Right lobe of liver (tissue), 6 donors: ENCODE measurements at regions not wholly inside any gene's neighbourhood (a gene's known extent, or its start where the extent isn't known, plus 50 kb on each side); places are given as distances from the start of the nearest gene placed in this dataset.

Experiments
- ATAC-seq, 4 donors: fragments of 200-7000 bp; cut with Tn5 transposase; one replicate each; pipeline ENCODE4 v1.9.1; 2020; ENCODE audit warnings: mild to moderate bottlenecking in 4 of 4, moderate library complexity in 4 of 4
- DNase-seq, 3 donors: peaks; one replicate each; pipeline ENCODE4 v3.0.0-alpha.2; 2020
- H3K27ac ChIP-seq, 3 donors: fragments of 200-600 bp; one replicate each; pipeline ENCODE4 v1.8.0; 2022
- H3K27me3 ChIP-seq, 2 donors: fragments of 200-600 bp; one replicate each; pipeline ENCODE4 v1.8.0; 2022
- H3K36me3 ChIP-seq, 4 donors: fragments of 200-600 bp; sonication (generic) in 1 of 4; one replicate each; pipeline versions ENCODE4 v1.5.1 to v1.8.0; 2017 to 2022; ENCODE audit warnings: control low read depth in 1 of 4
- H3K4me1 ChIP-seq, 4 donors: fragments of 200-600 bp; sonication (generic) in 1 of 4; one replicate each; pipeline versions ENCODE4 v1.5.1 to v1.8.0; 2017 to 2022; ENCODE audit warnings: control low read depth in 1 of 4
- H3K4me3 ChIP-seq, 3 donors: fragments of 200-600 bp; one replicate each; pipeline ENCODE4 v1.8.0; 2022
- H3K9me3 ChIP-seq, 4 donors: fragments of 200-600 bp; sonication (generic) in 1 of 4; one replicate each; pipeline versions ENCODE4 v1.5.1 to v1.8.0; 2017 to 2022; ENCODE audit warnings: control low read depth in 1 of 4
- CTCF ChIP-seq, 4 donors: fragments of 200-600 bp in 3 of 4; fragments of 450-650 bp in 1 of 4; IDR thresholded peaks; one replicate each; pipeline versions ENCODE4 v1.5.1 to v1.8.0; 2016 to 2022; ENCODE audit warnings: antibody characterized with exemption in 4 of 4, mild to moderate bottlenecking in 2 of 4
- POLR2A ChIP-seq: fragments of 450-650 bp; IDR thresholded peaks from one replicate; pipeline ENCODE4 v1.6.1; 2017; ENCODE audit warnings: antibody characterized with exemption, mild to moderate bottlenecking
- WGBS: methylation state at CpG from one replicate; pipeline ENCODE4 v1.1.6; 2018; ENCODE audit warnings: low coverage, low lambda C conversion rate; ENCODE audit not compliant: insufficient coverage; ENCODE audit errors: missing lambda C conversion rate; 5-methylcytosine and 5-hydroxymethylcytosine counted together
- intact Hi-C, 2 donors: fragments of 100-400 bp; cut with DNase I; formaldehyde crosslinking; loops; one replicate each; pipeline versions ENCODE4 v1.11.2 to v1.14.1; 2022
- donor health status: DM: no; HTN: yes; CAD: no.
- donor health status: DM: no; HTN: no; CAD: no.
- donor health status: DM: no; HTN: no; CAD: no.
- donor health status: DM: no; HTN: yes; CAD: no.
- donor health status: DM: no; HTN: yes; CAD: no.

DNA sequence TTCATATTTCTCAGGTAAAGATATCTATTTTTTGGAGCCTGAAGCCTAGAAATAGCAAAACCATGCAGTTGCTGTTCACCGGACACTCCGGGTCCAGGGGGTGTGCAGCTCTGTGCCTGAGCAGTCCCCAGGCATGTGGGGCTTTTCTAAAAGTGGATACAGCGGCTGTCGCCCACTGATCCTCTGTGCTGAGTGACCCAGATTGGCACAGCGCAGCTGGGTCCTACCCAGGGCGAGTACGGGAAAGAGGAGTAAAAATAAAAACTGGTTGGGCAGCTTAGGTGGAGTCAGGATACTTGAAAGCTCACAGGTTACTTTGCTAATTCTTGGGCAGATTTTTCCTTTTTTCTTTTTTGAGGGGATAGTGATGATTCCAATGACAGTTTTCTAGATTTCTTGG is 118.8 kb downstream of the UCHL1 start:
- Histone ChIP-seq H3K4me3 (no peak overlapping the region), H3K4me1 (no peaks in the 10 kb centered on the region), H3K27me3 (no peaks in the 10 kb centered on the region), H3K36me3 (no peaks in the 10 kb centered on the region), H3K9me3 (no peaks in the 10 kb centered on the region), H3K27ac (no peak overlapping the region)
- ATAC-seq = no peak
- no peak for DNase-seq
- intact Hi-C loops = no loop called here
- TF ChIP-seq CTCF (IDR thresholded peaks at IDR 0.05) = no peak
- no peak for TF ChIP-seq POLR2A
- WGBS = 88% methylated on average over 7 of the region's 7 CpGs

- Histone ChIP-seq H3K4me3 (no peak overlapping the region), H3K27ac (no peak overlapping the region), H3K9me3 (no peaks in the 10 kb centered on the region), H3K36me3 (no peaks in the 10 kb centered on the region), H3K27me3 (no peaks in the 10 kb centered on the region), H3K4me1 (no peaks in the 10 kb centered on the region)
- WGBS = 57% methylated on average over 3 of the region's 3 CpGs
- intact Hi-C loops = no loop called here
- TF ChIP-seq POLR2A = no peak
- TF ChIP-seq CTCF (IDR thresholded peaks at IDR 0.05) = no peak
- DNase-seq (no peak), ATAC-seq (peak in 2 of 4 donors; percentile 62 to 63)
These were observed 120.5 kb downstream of the UCHL1 start for GRCh38 chr4:41377196-41377595.

GRCh38 chr4:41379230-41379629 is 122.5 kb downstream of the UCHL1 start:
- no peak for ATAC-seq
- no peaks in the 10 kb centered on the region for H3K36me3 ChIP-seq
- no peaks in the 10 kb centered on the region for H3K9me3 ChIP-seq
- intact Hi-C loops = no loop called here
- H3K27ac ChIP-seq = no peak overlapping the region
- DNase-seq = no peak
- no peak for TF ChIP-seq CTCF (IDR thresholded peaks at IDR 0.05)
- no peak for TF ChIP-seq POLR2A
- no peaks in the 10 kb centered on the region for H3K4me1 ChIP-seq
- no peaks in the 10 kb centered on the region for H3K27me3 ChIP-seq
- 75% methylated on average over 1 of the region's 1 CpG for whole genome bisulfite sequencing
- no peak overlapping the region for H3K4me3 ChIP-seq

DNA sequence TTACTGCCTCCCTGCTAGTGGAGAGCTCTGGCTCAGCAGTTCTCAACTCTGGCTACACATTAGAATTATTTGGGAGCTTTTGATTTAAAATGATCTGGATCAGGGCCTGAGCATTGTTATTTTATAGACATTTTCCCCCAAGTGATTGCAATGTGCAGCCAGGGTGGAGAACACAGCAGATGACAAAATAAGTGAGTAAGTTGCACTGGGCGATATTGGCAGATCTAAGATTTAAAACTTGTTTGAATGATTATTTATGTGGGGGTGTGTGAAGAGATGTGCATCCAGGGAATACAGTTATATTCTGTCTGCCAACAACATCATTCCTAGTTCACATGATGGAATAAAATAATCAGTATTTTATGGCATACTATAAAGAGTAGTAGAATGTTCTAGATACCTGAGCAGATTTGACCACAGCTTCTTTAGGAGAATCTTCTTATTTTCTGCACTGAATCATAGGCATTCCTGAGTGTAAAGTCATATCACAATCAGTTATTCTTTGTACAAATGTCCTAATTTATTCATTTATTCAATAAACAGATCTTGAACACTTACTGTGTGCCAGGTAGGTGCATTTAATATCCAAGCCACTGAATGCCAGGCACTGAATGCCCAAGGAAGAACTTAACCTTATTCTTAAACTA is 123.9 kb downstream of the UCHL1 start:
- DNase-seq = no peak
- no peaks in the 10 kb centered on the region for H3K27me3 ChIP-seq
- peaks cover 0 to 6% (median 0%) of the 10 kb centered on the region in 4 donors for H3K4me1 ChIP-seq
- H3K4me3 ChIP-seq = no peak overlapping the region
- ATAC-seq = no peak
- no peak overlapping the region for H3K27ac ChIP-seq
- 93% methylated on average over 1 of the region's 1 CpG for WGBS
- H3K9me3 ChIP-seq = no peaks in the 10 kb centered on the region
- H3K36me3 ChIP-seq = no peaks in the 10 kb centered on the region
- no peak for TF ChIP-seq POLR2A
- no peak for TF ChIP-seq CTCF (IDR thresholded peaks at IDR 0.05)
- intact Hi-C loops = no loop called here

DNA sequence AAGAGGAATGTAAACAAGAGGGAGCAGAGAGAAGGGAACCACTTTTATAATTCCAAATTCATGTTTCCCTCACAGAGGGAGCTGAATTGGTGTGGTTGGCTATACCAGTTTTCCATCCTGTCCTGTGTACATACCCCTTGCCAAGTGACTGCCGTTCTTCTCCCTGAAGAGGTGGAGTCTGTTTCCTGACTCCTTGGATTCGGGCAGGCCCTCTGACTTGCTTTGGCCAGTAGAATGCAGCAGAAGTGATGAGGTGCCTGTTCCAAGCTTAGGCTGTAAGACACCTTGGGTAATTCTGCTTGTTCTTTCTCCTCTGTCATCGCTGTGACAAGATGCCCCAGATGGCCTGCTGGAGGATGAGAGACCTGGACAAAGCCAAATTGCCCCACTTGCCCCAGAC is 124.7 kb downstream of the UCHL1 start:
- no peaks in the 10 kb centered on the region for H3K27me3 ChIP-seq
- no peaks in the 10 kb centered on the region for H3K36me3 ChIP-seq
- H3K27ac ChIP-seq = no peak overlapping the region
- 37% methylated on average over 3 of the region's 3 CpGs for WGBS
- intact Hi-C loops = no loop called here
- H3K4me1 ChIP-seq = peaks cover 0 to 6% (median 0%) of the 10 kb centered on the region in 4 donors
- DNase-seq = no peak
- H3K4me3 ChIP-seq = no peak overlapping the region
- no peak for ATAC-seq
- TF ChIP-seq POLR2A = no peak
- no peak for TF ChIP-seq CTCF (IDR thresholded peaks at IDR 0.05)
- no peaks in the 10 kb centered on the region for H3K9me3 ChIP-seq
